Mucosa of descending colon (tissue), 3 donors: ENCODE measurements at regions not wholly inside any gene's neighbourhood (a gene's known extent, or its start where the extent isn't known, plus 50 kb on each side); places are given as distances from the start of the nearest gene placed in this dataset.

Experiments used
- ATAC-seq: fragments of 200-7000 bp; cut with Tn5 transposase; one replicate; pipeline ENCODE4 v1.9.1; 2020; ENCODE audit warnings: mild to moderate bottlenecking, moderate library complexity
- DNase-seq, 3 donors: peaks; one replicate each; pipeline ENCODE4 v3.0.0-alpha.2; 2020
- H3K36me3 ChIP-seq: fragments of 200-600 bp; one replicate; pipeline ENCODE4 v1.8.0; 2021; ENCODE audit warnings: low read depth, mild to moderate bottlenecking
- H3K4me1 ChIP-seq: fragments of 200-600 bp; one replicate; pipeline ENCODE4 v1.8.0; 2021; ENCODE audit warnings: low read depth, mild to moderate bottlenecking
- H3K4me3 ChIP-seq: fragments of 200-600 bp; one replicate; pipeline ENCODE4 v1.8.0; 2021; ENCODE audit warnings: mild to moderate bottlenecking
- H3K9me3 ChIP-seq: fragments of 200-600 bp; one replicate; pipeline ENCODE4 v1.8.0; 2021; ENCODE audit warnings: mild to moderate bottlenecking
- intact Hi-C, 2 donors: fragments of 100-400 bp; cut with DNase I in 1 of 2; cut with micrococcal nuclease in 1 of 2; formaldehyde crosslinking; loops; one replicate each; pipeline versions ENCODE4 v1.11.0 to v1.11.1; 2022; cut with DNase I, micrococcal nuclease
- TF ChIP-seq, protein P1 (sequence below): fragments of 200-600 bp; IDR thresholded peaks from one replicate; pipeline ENCODE4 v1.8.0; 2022; ENCODE audit warnings: antibody characterized with exemption, mild to moderate bottlenecking
- donor health status: DM: no; HTN: no; CAD: no; lungs with moderate emphysema.
- donor health status: DM: no; HTN: no; CAD: no.
- donor health status: DM: no; HTN: yes; CAD: no.

DNA sequence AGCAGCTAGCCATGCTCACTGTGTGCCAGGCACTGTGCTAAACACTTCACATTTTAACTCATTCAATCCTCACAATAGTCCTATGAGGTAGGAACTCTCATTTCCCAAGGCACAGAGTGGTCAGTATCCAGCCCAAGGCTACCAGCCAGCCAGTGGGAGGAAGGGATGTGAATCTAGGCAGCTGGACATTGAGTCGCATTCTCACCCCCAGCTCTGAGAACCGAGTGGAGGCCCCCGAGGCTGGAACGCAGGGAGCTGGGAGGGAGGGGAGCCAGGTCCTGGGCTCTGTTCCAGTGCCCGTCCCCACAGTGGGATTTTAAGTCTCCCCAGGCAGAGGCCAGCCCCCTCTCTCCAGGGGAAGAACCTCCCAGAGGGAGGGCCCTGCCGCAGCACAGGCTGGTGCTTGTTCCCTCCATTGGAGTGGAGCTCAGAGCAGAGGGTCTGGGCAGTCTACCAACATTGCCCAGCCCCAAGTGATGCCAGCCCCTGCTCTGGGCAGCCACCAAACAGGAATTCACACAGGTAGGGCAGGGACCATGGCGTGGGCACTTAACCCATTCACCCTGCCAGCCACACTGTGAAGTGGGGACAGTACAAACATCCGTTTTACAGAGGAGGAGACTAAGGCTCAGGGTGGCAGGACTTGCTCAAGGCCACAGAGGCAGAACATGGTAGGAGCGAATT, 131.3 kb downstream of the CEBPB start:
- TF ChIP-seq, protein P1, sequence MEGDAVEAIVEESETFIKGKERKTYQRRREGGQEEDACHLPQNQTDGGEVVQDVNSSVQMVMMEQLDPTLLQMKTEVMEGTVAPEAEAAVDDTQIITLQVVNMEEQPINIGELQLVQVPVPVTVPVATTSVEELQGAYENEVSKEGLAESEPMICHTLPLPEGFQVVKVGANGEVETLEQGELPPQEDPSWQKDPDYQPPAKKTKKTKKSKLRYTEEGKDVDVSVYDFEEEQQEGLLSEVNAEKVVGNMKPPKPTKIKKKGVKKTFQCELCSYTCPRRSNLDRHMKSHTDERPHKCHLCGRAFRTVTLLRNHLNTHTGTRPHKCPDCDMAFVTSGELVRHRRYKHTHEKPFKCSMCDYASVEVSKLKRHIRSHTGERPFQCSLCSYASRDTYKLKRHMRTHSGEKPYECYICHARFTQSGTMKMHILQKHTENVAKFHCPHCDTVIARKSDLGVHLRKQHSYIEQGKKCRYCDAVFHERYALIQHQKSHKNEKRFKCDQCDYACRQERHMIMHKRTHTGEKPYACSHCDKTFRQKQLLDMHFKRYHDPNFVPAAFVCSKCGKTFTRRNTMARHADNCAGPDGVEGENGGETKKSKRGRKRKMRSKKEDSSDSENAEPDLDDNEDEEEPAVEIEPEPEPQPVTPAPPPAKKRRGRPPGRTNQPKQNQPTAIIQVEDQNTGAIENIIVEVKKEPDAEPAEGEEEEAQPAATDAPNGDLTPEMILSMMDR, result no peak
- H3K4me3 ChIP-seq, result no peak overlapping the region
- intact Hi-C loops, result no loop called here

DNA sequence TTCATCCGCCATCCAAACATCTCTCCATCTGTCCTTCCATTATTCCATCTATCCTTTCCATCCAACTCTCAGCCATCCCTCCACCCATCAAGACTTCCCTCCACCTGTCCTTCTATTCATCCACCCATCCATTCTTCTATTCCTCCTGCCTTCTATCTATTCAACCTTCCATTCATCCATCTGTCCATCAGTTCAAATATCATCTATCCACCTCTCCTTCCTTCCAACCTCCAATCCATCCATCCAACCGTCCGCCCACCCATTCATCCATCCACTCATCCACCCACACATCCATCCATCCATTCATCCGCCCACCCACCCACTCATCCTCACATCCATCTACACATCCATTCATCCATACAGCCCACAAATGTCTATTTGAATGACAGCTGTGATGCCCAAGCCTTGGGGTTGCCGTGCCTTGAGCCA, 132.1 kb downstream of the CEBPB start:
- Histone ChIP-seq H3K36me3 (no peaks in the 10 kb centered on the region), H3K9me3 (no peaks in the 10 kb centered on the region), H3K4me3 (no peak overlapping the region), H3K4me1 (peaks cover 5% of the 10 kb centered on the region)
- intact Hi-C loops, result no loop called here
- TF ChIP-seq, protein P1, result no peak
- ATAC-seq (no peak), DNase-seq (no peak)

More for the DNA sequence above, 131.3 kb downstream of the CEBPB start:
- Histone ChIP-seq H3K36me3 (no peaks in the 10 kb centered on the region), H3K4me1 (peaks cover 5% of the 10 kb centered on the region), H3K9me3 (no peaks in the 10 kb centered on the region)
- ATAC-seq, result no peak
- no peak for DNase-seq

DNA sequence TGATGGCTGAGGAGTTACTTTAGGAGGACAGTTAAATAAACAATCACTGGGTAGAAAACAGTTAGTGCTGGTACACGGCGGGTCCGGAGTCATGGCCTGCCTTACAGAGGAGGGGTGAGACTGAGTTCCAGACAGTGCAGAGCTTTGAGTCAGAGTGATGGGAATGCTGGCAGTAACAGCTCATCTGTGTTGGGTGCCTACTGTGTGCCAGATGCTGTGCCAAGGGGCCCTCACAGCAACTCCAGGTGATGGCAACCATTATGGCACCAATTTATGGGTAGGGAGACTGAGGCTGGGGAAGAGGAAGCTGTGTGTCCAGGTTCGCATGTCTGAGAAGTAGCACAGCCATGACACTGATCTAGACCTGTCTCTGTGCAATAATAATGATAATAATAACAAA, 132.6 kb downstream of the CEBPB start:
- ATAC-seq, result no peak
- no peak overlapping the region for H3K4me3 ChIP-seq
- TF ChIP-seq, protein P1, result no peak
- H3K4me1 ChIP-seq, result peaks cover 5% of the 10 kb centered on the region
- H3K36me3 ChIP-seq, result no peaks in the 10 kb centered on the region
- DNase-seq, result no peak
- H3K9me3 ChIP-seq, result no peaks in the 10 kb centered on the region
- intact Hi-C loops, result no loop called here

DNA sequence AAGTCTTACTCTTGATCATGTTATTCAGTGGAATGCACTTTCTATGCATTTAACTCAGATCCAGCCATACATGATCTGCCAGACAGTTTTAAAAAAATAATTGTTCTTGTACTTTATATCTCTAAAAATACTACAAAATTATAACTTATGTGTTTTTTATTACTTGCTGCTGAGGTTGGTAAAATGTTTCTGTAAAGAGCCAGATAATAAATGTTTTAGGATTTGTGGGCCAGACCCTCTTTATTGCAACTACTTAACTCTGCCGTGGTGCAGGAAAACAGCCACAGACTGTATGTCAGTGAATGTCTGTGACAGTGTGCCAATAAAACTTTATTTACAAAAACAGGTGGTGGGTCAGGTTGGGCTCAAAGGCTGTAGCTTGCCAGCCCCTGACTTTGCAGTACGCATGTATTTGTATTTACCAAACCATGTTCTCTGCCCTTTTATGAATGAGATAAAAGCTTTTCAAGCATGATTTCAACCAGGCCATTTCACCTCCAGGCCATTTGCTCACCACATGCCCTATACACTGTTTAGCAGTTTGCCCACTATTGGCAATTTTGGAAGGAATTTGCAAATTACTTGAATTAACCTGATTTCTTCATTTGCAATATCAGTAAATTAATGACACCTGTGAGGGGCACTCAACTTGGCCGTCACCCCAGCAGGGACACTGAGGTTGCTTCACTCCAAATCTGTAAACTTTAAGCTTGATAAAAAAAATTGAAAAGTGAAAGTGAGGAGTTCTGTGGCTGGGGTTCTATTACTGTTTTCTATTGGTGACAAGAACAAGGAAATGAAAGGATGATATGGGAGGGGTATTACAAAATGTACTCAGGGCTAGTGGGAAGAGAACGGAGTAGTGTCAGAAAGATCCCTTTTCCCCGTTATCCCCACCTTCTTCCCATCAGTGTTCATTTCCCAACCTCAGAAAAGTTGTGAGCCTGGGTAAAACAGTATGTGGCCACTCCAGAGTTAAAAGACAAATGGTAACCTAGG, 133.4 kb downstream of the CEBPB start:
- DNase-seq (no peak), ATAC-seq (no peak)
- Histone ChIP-seq H3K4me3 (no peak overlapping the region), H3K9me3 (no peaks in the 10 kb centered on the region), H3K4me1 (peaks cover 5% of the 10 kb centered on the region), H3K36me3 (no peaks in the 10 kb centered on the region)
- TF ChIP-seq, protein P1, result no peak
- intact Hi-C loops, result no loop called here

DNA sequence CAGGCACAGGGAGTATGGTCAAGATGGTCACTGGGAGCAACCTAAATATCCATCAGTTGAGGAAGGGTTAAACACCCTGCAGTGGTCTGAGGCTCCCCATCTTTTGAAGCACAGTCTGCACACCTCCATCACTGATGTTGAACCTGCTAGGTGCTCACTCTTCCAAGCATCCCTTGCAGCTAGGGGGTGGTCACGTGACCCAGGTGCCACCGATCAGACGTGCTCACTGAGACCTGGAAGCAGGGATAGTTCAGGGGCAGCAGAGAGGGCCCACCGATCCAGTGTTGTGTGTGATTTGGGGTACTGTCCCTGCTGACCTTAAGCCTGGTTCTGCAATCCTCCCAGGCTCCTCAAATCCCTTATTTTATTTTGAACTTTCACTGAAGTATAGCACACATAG, 134.6 kb downstream of the CEBPB start:
- H3K4me3 ChIP-seq, result no peak overlapping the region
- TF ChIP-seq, protein P1, result no peak
- DNase-seq, result no peak
- no peaks in the 10 kb centered on the region for H3K36me3 ChIP-seq
- H3K4me1 ChIP-seq, result peaks cover 5% of the 10 kb centered on the region
- H3K9me3 ChIP-seq, result no peaks in the 10 kb centered on the region
- intact Hi-C loops, result no loop called here
- ATAC-seq, result no peak
